Spleen (tissue), 7 donors: ENCODE measurements at regions not wholly inside any gene's neighbourhood (a gene's known extent, or its start where the extent isn't known, plus 50 kb on each side); places are given as distances from the start of the nearest gene placed in this dataset.

Experiments used
- CTCF ChIP-seq, 11 experiments: fragments of 200-600 bp in 7 of 11; fragments of 450-650 bp in 4 of 11; sonication (generic) in 4 of 11; IDR thresholded peaks in 8 of 11; conservative IDR thresholded peaks in 3 of 11; 1 replicate in 7 of 11; 2 replicates in 4 of 11; pipeline versions ENCODE4 v1.4.0 to v1.8.0; 2016 to 2021; ENCODE audit warnings: antibody characterized with exemption in 11 of 11, inconsistent platforms in 4 of 11, mild to moderate bottlenecking in 1 of 11
- POLR2AphosphoS5 ChIP-seq, 3 donors: sonication (generic); formaldehyde crosslinking; IDR thresholded peaks; one replicate each; pipeline ENCODE4 v1.5.1; 2017; ENCODE audit warnings: antibody characterized with exemption in 3 of 3
- donor health status: DM: no; HTN: no; CAD: no; lungs with moderate emphysema.
- donor health status: DM: no; HTN: no; CAD: no.
- donor health status: DM: no; HTN: no; CAD: no.

- TF ChIP-seq CTCF (IDR thresholded peaks at IDR 0.05 in 8 of 11, conservative IDR thresholded peaks at IDR 0.05 in 3 of 11) (no peak), POLR2AphosphoS5 (IDR thresholded peaks at IDR 0.05) (no peak)
These were observed 265.0 kb downstream of the KCNJ3 start for GRCh38 chr2:154963511-154963910.
